GM10266 (cell line): ENCODE measurements at regions not wholly inside any gene's neighbourhood (a gene's known extent, or its start where the extent isn't known, plus 50 kb on each side); places are given as distances from the start of the nearest gene placed in this dataset.

Source experiments
- DNase-seq: peaks from one replicate; pipeline ENCODE4 v3.0.0; 2012; ENCODE audit errors: extremely low spot score
- CTCF ChIP-seq: IDR thresholded peaks from 2 replicates; pipeline ENCODE4 v1.5.1; 2012; ENCODE audit warnings: mild to moderate bottlenecking, low read depth; ENCODE audit not compliant: control insufficient read depth, insufficient read depth; ENCODE audit errors: missing control alignments

DNA sequence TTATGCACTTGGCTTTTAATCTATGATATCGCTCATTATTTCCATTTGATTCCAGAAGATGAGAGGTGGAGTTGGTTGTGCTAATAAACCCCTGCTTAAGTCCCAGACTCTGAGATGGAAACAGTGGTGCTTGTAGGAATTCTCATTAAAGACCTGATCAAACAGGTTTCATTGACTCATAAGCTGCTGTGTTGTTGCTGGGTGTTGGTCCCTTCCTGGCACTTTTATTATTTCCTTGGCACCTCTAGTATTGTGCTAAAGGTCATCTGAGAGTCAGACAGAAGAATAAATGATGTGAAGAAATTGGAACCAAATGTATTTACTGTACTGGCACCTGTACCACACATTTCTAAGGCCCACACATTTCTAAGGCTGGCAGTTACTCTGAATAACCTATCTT is 544.7 kb upstream of the NR3C2 start:
- DNase-seq, result no peak
- no peak for TF ChIP-seq CTCF

- DNase-seq, result no peak
- TF ChIP-seq CTCF, result no peak
Observed at GRCh38 chr4:148984951-148985350, 542.7 kb upstream of the NR3C2 start.

- no peak for DNase-seq
- TF ChIP-seq CTCF, result no peak
Observed at GRCh38 chr4:148982200-148982599, 540.0 kb upstream of the NR3C2 start.

- no peak for DNase-seq
- TF ChIP-seq CTCF, result no peak
Observed at GRCh38 chr4:148980782-148981480, 538.7 kb upstream of the NR3C2 start.

DNA sequence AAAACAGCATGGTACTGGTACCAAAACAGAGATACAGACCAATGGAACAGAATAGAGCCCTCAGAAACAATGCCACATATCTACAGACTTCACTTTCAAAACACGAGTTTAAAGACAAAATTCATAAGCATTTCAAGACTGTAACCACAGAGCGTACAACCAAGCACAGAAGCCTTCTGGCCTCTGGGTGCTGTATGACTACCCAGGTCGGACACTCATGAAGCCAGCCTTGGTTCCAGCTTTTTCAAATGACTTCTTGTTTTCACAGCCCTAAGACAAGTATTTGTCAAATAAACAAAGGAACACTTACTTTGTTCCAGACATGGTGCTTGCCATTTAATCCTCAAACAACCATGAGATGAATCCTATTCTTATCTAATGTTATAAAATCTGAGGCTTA is 536.1 kb upstream of the NR3C2 start:
- TF ChIP-seq CTCF, result no peak

GRCh38 chr4:148975464-148975863 is 533.2 kb upstream of the NR3C2 start:
- TF ChIP-seq CTCF, result no peak
- DNase-seq, result no peak

More for the DNA sequence above, 536.1 kb upstream of the NR3C2 start:
- no peak for DNase-seq

GRCh38 chr4:148965080-148965479 is 522.9 kb upstream of the NR3C2 start:
- TF ChIP-seq CTCF, result no peak
- no peak for DNase-seq
